ENCODE measurements at regions not wholly inside any gene's neighbourhood (a gene's known extent, or its start where the extent isn't known, plus 50 kb on each side); places are given as distances from the start of the nearest gene placed in this dataset.

DNA sequence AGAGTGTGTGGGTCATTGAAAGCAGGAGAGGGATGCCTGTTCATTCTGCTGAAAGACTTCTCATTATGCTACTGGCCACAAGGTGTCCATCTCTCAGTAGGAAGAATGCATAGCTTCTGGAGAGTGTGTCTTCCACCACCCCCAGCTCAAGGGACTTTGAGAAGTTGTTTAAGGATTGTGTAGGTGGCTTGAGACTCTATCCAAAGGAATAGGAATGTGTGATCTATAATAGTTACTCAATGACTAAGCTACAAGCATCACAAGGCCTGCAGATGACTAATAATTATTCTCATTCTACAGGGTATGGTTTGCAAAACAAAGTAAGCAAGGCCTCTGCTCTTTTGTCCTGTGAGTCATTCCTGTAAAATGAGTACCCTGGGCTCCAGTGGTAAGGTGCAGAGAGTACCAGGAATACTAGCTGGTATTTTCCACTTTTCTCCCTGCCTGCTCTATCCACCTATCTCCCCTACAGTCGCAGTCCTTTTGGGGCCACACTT lies 279.8 kb upstream of the BOD1L1 start:
- TF ChIP-seq, protein P1, sequence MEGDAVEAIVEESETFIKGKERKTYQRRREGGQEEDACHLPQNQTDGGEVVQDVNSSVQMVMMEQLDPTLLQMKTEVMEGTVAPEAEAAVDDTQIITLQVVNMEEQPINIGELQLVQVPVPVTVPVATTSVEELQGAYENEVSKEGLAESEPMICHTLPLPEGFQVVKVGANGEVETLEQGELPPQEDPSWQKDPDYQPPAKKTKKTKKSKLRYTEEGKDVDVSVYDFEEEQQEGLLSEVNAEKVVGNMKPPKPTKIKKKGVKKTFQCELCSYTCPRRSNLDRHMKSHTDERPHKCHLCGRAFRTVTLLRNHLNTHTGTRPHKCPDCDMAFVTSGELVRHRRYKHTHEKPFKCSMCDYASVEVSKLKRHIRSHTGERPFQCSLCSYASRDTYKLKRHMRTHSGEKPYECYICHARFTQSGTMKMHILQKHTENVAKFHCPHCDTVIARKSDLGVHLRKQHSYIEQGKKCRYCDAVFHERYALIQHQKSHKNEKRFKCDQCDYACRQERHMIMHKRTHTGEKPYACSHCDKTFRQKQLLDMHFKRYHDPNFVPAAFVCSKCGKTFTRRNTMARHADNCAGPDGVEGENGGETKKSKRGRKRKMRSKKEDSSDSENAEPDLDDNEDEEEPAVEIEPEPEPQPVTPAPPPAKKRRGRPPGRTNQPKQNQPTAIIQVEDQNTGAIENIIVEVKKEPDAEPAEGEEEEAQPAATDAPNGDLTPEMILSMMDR (IDR thresholded peaks at IDR 0.05), result no peak

DNA sequence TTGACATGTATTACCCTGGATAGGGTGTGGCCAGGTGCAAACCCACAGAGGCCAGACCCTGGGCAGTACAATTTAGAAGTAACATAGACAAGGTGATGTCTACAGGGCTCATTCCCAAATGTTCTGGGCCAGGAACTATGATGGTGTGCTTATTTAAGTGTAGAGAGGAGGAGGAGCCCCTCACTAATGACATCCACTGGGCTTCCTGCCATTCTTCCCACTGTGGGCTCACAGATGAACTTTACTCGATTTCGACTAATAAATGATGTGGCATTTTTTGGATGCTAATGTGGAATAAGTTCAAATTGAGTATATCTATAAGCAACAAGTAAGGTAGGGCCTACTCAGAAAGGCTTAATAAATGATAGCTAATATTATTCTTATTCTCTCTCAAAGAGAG lies 280.9 kb upstream of the BOD1L1 start:
- H3K27ac ChIP-seq, result peak overlapping the region in 1 of 2 donors; percentile 60
- no peaks in the 10 kb centered on the region for H3K27me3 ChIP-seq
- intact Hi-C loops (cut with DNase I; ENCODE audit: low total_unique reads), result no loop called here
- TF ChIP-seq, protein P1 (IDR thresholded peaks at IDR 0.05), result no peak
- no peaks in the 10 kb centered on the region for H3K9me3 ChIP-seq
- no peak for DNase-seq
- H3K4me3 ChIP-seq, result no peak overlapping the region
- peaks cover 0 to 17% (median 5%) of the 10 kb centered on the region in 4 donors for H3K4me1 ChIP-seq
- no peaks in the 10 kb centered on the region for H3K36me3 ChIP-seq

More for the DNA sequence above, 279.8 kb upstream of the BOD1L1 start:
- peak overlapping the region; percentile 51 to 60 for H3K27ac ChIP-seq
- no peak for DNase-seq
- H3K36me3 ChIP-seq, result no peaks in the 10 kb centered on the region
- no peak overlapping the region for H3K4me3 ChIP-seq
- peaks cover 0 to 17% (median 5%) of the 10 kb centered on the region in 4 donors for H3K4me1 ChIP-seq
- H3K27me3 ChIP-seq, result no peaks in the 10 kb centered on the region
- intact Hi-C loops (cut with DNase I; ENCODE audit: low total_unique reads), result no loop called here
- no peaks in the 10 kb centered on the region for H3K9me3 ChIP-seq

DNA sequence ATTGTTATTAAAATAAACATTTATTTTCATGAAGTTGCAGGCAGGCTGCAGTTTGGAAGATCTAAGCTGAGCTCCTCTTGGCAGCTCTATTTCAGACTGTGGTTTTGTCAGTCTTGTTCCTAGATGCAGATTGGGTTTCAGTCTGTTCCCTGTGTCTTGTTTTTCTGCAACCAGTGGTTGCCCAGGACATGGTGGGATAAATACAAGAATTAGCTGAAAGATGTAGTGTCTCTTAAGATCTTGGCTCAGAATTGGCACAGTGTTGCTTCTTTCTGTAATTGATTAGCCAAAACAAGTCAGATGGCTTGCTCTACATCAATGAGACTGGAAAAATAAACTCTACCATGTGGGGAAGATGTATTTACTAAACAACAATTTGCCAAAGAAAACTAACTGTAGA lies 283.0 kb upstream of the BOD1L1 start:
- H3K4me1 ChIP-seq, result peaks cover 0 to 17% (median 5%) of the 10 kb centered on the region in 4 donors
- TF ChIP-seq, protein P1 (IDR thresholded peaks at IDR 0.05), result no peak
- H3K36me3 ChIP-seq, result no peaks in the 10 kb centered on the region
- intact Hi-C loops (cut with DNase I; ENCODE audit: low total_unique reads), result no loop called here
- no peak for DNase-seq
- no peak overlapping the region for H3K4me3 ChIP-seq
- no peak overlapping the region for H3K27ac ChIP-seq
- H3K27me3 ChIP-seq, result no peaks in the 10 kb centered on the region
- H3K9me3 ChIP-seq, result no peaks in the 10 kb centered on the region

DNA sequence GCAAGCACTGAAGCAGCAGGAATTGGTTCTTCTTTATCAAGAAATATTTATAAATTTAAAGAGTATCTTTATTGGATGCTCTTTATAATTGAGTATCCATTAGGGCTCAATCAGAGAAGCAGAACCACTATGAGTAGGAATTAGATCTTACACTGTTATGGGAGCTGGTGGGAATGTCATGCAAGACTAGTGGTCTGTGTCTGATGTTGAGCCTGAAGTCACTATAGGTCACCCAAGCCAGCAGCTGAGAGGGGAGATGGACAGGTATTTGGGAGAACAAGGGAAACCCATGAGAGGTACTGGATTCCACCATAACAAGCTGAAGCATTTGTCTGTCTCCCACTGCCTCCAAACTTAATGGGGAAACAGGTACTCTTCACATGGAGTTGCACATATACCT lies 283.7 kb upstream of the BOD1L1 start:
- TF ChIP-seq, protein P1 (IDR thresholded peaks at IDR 0.05), result no peak
- Histone ChIP-seq H3K4me3 (no peak overlapping the region), H3K4me1 (peaks cover 0 to 17% (median 5%) of the 10 kb centered on the region in 4 donors), H3K27me3 (no peaks in the 10 kb centered on the region), H3K9me3 (no peaks in the 10 kb centered on the region), H3K27ac (no peak overlapping the region), H3K36me3 (no peaks in the 10 kb centered on the region)
- no peak for DNase-seq
- intact Hi-C loops (cut with DNase I; ENCODE audit: low total_unique reads), result no loop called here

DNA sequence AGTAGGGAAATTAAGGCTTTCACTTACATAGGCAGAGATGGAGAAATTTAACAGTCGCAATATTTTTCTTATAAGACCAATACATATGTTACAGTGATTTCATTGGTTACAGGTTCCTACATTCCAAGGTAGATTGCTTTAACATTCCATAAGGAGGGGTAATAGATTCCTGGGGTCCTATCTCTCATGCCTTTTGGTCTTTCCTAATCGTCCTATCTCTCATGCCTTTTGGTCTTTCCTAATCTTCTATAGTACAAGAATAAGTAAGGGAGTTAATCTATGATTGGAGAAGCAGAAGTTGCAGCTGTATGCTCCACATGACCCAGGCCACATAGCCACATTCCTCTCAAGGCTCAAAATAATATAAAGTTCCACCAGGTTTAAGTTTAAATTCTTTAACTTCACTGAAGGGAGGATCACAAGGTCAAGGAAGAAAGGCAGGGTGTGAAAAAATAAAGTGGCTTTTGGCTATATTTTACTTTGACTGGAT lies 285.0 kb upstream of the BOD1L1 start:
- no peak for DNase-seq
- no peak overlapping the region for H3K4me3 ChIP-seq
- intact Hi-C loops (cut with DNase I; ENCODE audit: low total_unique reads), result no loop called here
- TF ChIP-seq, protein P1 (IDR thresholded peaks at IDR 0.05), result no peak
- H3K27me3 ChIP-seq, result no peaks in the 10 kb centered on the region
- no peaks in the 10 kb centered on the region for H3K36me3 ChIP-seq
- peaks cover 0 to 8% (median under 1%) of the 10 kb centered on the region in 4 donors for H3K4me1 ChIP-seq
- no peaks in the 10 kb centered on the region for H3K9me3 ChIP-seq
- H3K27ac ChIP-seq, result no peak overlapping the region

DNA sequence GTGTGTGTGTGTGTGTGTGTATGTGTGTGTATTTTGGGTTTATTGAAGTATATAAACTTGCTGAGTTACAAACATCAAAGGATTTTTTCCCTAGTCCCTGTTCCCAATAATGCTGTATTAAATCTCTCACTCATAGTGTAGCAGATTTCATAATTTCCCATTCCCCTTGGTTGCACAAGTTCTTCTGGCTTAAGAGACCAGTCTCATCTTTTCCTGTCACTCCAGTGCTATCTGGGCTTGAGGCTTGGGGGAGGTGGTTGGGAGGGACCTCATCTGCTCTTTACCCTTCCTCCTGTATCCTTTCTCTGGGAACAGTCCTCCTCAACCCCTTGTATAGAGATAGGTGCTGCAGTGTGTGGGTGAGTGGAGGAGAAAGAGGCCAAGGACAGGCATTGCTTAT lies 285.4 kb upstream of the BOD1L1 start:
- Histone ChIP-seq H3K4me3 (no peak overlapping the region), H3K36me3 (no peaks in the 10 kb centered on the region), H3K4me1 (peaks cover 0 to 3% (median 0%) of the 10 kb centered on the region in 4 donors), H3K9me3 (no peaks in the 10 kb centered on the region), H3K27ac (no peak overlapping the region), H3K27me3 (no peaks in the 10 kb centered on the region)
- intact Hi-C loops (cut with DNase I; ENCODE audit: low total_unique reads), result no loop called here
- TF ChIP-seq, protein P1 (IDR thresholded peaks at IDR 0.05), result no peak
- DNase-seq, result no peak

All from tibial artery (tissue), 4 donors.